GM18511 (cell line): ENCODE measurements at regions not wholly inside any gene's neighbourhood (a gene's known extent, or its start where the extent isn't known, plus 50 kb on each side); places are given as distances from the start of the nearest gene placed in this dataset.

Experiments
- ATAC-seq: cut with Tn5 transposase; IDR thresholded peaks from one replicate; pipeline ENCODE4 v1.9.1; 2021; ENCODE audit warnings: mild to moderate bottlenecking, moderate library complexity; ENCODE audit not compliant: unreplicated experiment

DNA sequence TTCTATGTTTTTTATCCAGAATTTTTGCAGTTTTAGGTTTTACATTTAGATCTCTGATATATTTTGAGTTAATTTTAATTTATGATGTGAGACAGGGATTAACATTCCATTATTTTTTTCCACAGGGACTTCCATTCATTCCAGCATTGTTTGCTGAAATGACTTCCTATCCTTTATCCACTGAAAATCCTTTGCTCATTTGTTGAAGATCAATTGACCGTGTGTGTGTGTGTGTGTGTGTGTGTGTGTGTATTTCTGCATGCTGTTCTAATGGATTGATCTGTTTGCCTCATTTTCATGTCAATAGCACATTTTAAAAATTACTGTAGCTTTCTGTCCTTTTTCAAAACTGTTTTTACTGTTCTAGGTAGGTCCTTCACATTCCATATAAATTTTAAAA, 480.3 kb downstream of the DSC3 start:
- ATAC-seq, result no peak

DNA sequence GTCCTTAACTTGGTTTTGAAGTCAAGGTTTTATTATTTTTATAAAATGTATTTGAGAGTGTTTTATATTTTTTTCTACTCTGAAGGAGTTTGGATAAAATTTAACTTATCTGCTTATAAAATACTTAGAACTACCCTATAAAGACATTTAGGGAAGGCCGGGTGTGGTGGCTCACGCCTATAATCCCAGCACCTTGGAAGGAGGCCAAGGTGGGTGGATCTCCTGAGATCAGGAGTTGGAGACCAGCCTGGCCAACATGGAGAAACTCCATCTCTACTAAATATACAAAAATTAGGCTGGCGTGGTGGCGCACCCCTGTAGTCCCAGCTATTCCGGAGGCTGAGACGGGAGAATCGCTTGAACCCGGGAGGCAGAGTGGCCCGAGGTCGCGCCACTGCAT, 486.4 kb downstream of the DSC3 start:
- ATAC-seq, result no peak

DNA sequence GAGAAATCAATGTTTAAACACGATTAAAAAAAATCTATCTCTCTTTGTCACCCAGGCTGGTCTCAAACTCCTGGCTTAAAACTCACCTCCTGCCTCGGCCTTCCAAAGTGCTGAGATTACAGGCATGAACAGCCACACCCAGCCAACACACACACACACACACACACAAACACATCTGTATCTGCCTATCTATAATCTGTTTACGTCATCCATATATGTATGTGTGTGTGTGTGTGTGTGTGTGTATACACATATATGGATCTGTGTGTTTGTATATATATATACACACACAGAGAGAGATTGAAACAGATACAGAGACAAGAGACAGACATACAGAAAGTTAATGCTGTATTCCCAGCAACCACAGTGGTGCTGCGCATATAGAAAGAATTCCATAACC, 497.1 kb downstream of the DSC3 start:
- no peak for ATAC-seq

DNA sequence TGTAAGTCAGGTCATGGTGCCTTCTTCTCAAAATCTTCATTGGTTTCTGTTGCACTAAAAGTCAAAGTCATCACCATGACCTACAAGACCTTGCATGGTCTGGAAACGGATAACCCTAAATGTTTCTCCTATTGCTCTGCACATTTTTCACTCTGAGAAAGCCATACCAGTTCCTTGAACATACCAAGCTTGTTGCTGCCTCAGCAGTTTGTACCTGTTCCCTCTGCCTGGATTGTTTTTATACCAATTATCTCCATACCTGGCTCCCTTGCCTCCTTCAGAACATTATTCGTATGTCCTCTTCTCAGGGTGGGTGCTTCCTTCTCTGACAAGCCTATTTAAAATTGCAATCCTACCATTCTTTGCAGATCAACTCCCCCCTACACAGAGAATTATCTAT, 498.4 kb downstream of the DSC3 start:
- no peak for ATAC-seq

DNA sequence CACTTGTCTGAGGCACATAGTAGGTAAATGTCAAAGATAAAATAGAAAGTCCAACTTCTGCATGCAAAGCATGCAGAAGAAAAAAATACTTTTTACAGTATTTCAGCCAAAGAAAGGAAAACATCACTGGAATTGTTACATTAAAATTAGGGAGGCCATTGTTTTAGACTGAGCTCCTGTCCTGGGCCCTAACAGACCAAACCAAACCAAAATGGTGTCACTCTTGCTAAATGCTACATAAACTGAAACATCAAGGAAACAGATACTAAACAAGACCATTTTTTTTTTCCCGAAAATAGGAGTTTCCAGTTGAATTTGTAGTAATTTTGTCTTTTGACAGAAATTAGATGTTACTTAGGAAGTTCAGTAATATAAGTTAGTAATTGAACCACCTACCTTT, 508.8 kb downstream of the DSC3 start:
- no peak for ATAC-seq

DNA sequence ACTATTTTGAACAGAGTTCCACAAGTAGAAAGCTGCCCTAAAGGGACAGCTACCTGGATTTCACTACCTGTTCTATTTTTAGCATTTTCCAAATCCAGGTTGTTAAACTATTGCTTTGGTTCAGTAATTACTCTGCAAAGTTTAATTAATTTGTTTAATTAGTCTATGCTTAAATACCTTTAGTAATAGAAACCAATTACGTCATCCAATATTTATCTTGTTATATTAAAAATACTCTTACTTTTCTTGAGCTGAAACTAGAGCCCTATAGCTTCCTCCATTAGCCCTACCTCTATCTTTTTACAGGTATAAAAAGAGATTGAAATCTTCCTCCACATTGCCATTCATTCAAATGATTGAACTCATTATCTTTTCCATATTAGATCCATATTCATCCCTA, 514.6 kb downstream of the DSC3 start:
- ATAC-seq, result no peak

DNA sequence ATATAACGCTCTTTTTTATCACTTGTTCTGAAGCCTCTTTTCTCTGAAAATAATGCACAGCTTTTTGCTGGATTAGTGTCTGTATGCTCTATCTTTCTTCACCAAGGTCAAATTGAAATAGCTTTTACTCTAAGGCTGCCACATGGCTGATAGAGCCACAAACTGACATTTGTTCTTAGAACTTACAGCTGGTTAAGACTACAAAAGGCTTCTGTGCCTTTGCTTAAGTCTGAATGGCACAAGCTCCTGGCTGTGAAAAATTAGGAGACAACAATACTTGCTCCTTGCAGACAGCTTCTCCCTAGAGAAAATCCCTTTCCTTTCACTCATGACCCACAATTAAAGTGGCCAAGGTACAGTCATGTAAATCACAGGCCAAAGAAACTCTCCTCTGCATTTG, 515.3 kb downstream of the DSC3 start:
- no peak for ATAC-seq

DNA sequence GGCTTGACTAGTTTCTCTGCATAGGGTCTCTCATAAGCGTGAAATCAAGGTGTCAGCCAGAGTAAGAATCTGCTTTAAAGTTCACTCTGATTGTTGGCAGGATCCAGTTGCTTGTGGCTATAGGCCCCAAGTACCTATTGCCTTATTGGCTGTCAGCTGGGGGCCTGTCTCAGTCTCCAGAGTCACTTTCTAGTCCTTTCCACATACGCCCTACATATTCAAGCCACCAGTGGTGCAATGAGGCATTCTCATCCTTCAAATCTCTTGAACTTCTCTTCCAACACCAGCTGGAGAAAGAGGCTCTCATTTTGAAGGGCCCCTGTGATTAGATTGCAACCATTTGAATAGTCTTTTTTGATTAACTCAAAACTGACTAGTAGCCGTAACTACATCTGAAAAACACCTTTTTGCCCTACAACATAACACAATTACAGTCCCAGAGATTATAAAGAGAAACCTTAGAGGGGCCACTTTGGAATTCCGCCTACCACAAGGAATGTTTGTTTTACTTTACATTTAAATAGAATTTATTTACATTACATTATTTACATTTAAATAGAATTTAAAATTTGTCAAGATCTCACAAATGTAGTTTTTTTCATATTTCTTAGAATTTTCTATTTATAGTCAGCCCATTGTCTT, 520.1 kb downstream of the DSC3 start:
- no peak for ATAC-seq

DNA sequence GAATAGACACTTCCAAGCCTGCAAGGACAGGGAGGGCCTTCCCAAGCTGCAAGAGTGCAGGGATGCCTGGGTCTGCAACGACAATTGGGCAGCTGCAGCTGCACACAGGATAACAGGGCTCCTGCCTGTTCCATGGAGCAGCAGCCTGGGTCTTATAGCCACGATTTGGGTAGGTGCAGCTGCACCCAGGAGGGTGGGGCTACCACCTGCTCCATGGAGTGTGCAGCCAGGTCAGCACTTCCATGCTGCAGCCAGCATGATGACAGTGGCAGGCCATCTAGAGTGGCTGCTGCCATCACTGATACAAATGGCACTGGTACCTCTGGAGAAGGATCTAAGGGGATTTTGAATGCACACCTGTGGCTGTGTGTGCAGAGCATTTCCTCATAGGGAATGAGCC, 528.5 kb downstream of the DSC3 start:
- no peak for ATAC-seq

DNA sequence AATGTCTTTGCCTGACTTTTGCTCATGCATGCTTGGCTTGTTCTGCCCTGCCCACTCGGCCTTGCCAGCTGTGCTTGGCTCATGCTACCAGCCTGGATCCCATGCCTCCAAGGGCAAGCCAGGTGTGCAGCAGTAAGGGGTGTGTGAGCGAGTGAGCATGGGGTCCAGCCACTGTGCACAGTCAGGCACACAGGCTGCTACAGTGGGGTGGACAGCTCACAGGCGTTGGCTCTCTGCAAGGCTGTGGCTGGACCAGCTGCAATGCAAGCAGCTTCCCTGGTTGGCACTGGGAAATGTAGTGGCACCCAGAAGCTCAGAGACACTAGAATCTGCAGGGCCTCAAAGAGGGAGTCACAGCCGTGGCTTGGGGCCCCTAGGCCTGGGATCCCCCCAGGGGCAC, 529.7 kb downstream of the DSC3 start:
- no peak for ATAC-seq

DNA sequence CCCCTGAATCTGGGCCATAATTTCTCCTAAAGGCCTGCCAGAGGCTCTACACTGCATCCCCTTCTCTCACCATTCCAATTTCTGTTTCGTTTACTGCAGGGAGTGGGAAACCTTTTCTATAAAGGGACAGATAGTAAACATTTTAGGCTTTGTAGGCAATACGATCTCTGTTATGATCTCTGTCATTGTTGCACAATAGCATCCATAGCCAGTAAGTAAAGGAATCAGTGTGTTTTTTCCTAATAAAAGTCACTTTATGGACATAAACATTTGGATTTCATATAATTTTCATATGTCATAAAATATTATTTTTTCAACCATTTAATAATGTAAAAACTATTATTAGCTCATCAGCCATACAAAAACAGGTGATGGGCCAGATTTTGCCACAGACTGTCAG, 531.7 kb downstream of the DSC3 start:
- no peak for ATAC-seq

DNA sequence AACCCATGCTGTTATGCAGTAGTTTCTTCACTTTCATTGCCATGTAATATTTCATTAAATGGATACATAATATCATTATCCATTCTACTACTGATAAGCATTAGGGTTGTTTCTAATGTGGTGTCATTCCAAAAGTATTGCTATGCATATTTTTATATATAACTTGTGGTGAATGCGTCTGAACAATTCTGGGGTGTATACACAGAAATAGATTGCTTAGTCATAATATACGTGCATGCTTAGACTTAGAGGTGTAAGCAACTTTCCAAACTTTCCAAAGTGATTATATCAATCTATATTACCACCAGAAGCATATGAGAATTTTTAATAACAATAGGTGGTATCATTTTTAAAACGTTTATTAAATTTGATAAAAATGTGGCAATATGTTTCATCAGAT, 540.9 kb downstream of the DSC3 start:
- no peak for ATAC-seq

DNA sequence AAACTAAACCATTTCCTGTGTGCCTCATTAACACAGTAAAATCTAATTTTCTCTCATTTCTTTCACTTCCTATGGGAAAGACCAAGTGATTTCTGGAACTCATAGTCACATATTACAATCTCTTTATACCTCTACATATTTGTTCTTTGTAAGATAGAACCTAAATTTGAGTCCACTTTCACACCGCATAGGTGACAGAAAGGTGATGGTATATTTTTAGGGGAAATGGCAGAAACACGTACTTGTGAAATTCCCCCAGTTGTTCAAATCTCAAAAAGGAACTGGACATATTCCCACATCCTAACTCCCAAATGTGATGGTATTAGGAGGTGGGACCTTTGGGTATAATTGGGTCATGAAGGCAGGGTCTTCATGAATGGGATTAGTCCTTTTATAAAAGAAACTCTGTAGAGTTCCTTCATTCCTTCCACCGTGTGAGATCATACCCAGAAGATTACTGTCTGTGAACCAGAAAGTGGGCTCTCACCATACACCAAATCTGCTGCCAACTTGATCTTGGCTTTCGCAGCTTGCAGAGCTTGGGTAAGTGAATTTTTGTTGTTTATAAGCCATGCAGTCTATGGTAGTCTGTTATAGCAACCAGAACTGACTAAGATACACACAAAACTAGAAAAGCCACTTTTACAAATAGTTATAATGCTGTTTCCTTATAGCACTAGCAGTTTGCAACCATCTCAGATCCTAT, 542.1 kb downstream of the DSC3 start:
- ATAC-seq, result no peak

DNA sequence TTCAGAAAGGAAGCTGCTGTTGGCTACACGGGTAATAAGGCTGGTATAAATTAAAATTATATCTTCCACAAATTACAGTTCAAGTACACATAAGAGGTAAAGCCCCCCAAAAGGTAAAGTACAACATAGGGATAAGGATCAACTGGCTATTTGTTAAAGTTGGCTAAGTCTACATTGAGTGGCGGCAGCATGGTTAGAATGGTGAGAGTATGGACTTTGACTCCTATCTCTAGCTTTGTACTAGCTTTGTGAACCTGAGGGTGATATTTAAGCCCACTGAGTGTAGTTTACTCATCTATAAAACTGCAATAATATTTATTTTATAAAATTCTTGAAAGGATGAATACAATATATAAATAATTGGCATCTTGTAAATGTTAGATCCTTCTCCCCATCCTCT, 542.8 kb downstream of the DSC3 start:
- no peak for ATAC-seq

DNA sequence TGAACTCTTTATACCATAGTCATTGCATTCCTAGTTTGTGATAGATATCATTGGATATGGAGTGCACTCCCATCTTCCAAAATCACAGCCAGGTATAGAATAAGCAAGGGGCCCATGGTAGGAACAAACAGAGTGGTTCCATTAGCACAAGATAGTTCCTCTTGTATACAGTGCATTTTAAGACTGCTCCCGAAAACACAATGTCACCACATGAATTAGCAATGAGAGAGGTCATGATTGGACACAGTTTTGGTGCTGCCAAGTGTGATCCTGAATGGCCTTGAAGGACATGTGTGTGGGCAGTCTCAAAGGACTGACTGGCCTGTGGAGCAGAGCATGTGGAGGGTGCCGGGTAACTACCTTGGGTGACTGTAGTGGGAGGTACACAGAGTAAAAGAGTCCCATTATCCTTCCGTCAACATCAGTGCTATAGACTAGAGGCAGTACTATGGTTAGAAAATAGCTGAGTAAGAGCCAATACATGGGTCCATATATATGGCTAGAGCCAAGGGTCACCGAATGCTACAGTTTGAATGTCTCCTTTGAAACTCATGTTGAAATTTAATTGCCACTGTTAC, 549.9 kb downstream of the DSC3 start:
- ATAC-seq, result no peak

DNA sequence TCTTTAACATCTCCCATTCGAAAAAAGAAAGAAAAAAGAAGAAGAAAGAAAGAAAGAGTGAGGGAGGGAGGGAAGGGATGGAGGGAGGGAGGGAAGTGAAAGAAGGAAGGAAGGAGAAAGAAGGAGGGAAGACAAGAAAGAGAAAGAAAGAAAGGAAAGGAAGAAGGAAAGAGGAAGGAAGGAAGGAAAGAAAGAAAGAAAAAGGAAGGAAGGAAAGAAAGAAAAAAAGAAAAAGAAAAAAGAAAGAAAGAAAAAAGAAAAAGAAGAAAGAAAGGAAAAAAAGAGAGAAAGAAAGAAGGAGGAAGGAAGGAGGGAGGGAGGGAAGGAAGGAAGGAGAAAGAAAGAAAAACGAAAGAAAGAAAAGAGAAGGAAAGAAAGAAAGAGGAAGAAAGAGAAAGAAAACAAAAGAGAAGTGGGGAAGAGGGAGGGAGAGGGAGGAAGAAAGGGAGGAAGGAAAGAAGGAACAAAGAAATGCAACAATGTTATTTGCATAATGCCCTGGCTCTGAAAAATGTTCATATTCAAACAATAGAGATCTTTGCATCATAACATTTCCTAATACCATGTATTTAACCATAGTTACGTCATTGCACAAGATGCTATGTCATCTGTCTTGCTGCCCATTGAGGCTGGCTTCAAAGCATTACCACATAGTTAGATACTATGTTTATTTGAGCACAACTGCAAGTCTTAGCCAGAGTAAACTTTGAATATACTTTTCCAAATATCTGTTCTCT, 550.6 kb downstream of the DSC3 start:
- no peak for ATAC-seq

DNA sequence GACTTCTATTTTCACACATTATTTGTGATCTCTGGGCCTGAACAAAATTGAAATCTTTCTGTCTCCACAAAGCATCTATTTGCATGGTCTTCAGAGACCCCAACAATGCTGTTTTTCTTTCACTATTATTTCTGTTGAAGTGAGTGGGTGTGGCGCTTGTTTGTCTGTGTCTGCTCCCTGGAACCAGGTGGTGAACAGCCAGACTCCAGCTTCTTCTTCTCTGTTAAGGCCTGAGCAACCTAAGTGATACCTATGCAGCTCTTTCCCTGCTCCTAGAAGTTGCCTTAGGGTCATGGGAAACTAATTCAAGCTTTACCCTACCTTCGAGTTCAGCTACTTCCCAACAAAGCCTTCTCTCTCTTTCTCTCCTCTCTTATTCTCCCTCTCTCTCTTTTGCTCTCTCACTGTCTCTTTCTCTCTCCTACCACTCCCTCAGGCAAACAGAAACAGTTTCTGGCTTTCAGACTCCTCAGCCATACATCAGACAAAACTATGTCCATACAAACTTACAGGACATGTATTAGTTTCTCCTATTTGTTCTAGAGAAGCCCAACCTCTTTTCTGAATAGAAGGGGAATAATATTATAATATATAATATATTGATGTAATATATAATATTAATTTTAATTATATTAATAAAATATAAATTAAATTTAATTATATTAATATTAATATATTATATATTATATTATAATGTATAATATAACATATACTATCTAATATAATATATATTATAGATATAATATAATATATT, 552.5 kb downstream of the DSC3 start:
- no peak for ATAC-seq

DNA sequence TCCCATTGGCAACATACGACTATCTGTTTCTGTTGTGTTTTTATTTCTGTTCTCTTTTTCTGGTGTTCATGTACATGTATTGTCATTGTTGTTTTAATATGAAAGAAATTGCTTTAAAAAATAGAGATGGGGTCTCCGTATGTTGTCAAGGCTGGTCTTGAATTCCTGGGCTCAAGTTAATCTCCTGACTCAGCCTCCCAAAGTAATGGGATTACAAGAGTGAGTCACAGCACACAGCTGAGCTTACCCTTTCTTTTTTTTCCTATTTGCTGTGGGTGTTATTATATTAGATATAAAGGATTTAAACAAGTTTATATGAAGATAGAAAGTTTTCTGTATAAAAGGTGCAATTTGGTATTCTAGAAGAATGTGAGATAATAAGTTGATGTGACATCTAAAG, 554.6 kb downstream of the DSC3 start:
- no peak for ATAC-seq

DNA sequence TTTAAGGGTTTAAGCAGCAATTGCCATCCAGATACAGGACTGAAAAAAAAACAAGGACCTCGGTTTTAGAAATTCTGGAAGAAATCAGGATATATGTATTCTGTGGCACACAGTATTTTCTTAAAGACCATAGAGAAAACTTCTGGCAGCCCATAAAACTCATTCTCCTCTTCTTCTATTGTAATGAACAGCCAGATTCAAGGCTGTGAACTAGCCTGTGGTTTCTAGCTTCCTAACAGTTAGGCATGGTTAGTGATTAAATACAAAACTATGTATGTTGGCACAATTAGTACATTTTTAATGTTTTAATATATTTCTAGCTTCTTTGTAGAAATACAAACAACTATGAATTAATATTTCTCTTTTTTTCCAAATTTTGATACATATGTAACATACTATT, 555.7 kb downstream of the DSC3 start:
- no peak for ATAC-seq

DNA sequence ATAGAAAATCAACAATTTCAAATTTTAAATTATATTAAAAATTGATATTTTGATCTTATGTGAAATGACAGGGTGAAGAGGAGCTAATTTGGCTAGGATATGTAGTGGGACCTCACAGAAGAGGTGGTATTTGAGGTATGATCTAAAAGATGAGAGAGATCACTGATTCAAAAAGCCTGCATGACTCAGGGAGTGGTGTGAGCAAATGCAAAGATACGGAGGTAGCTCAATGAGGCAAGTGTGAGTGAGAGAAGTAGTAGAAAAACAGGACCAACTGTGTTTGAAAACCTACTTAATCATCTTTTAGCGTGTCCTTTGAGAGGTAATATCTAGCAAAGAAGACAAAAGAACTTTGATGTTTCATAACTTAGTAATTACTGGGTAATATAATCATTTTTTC, 557.5 kb downstream of the DSC3 start:
- no peak for ATAC-seq

DNA sequence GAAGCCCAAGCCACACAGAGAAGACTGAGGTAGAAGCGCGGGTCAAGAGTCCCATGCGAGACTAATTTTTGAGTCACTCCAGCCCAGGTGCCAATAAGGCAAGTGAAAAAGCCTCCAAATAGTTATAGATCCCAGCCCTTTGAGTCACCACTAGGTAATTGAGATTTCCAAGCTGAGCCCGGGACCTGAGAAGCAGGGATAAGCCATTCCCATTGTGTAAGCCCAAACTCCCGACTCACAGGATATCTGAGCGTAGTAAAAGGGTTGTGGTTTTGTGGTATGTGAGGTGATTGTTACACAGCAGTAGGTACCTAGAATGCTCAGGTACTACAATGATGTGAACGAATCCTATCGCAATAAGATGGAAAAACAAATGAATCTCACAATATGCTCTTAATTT, 560.7 kb downstream of the DSC3 start:
- ATAC-seq, result no peak
